SKM-1 treated with dmso at 0.1 percent for 144 hours (cell line): ENCODE measurements at regions not wholly inside any gene's neighbourhood (a gene's known extent, or its start where the extent isn't known, plus 50 kb on each side); places are given as distances from the start of the nearest gene placed in this dataset.
A peak's percentile ranks its signal among the peaks of the same experiment; 100 is the strongest.
"Not testable (repeated sequence)": the region's sequence is repeated elsewhere in the genome, so short reads cannot be mapped to it uniquely, and the experiment has no call there.

Experiments used
- DNase-seq: peaks from one replicate; lab custom pipeline; 2025; ENCODE audit not compliant: unreplicated experiment; lab: John Stamatoyannopoulos, UW

DNA sequence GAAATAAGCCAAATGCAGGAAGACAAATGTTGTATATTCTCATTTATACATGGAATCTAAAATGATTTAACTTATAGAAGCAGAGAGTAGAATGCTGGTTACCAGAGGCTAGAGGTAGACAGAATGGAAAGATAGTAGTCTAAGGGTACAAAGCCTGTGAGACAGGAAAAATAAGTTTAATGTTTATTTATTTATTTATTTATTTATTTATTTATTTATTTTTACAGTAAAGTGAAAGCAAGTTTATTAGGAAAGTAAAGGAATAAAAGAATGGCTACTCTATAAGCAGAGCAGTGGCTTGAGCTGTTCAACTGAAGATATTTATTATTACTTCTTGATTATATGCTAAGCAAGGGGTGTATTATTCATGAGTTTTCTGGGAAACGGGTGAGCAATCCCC, 203.2 kb downstream of the LAS1L start:
- no peak for DNase-seq

- no peak for DNase-seq
These were observed 234.3 kb downstream of the LAS1L start for GRCh38 chrX:65300104-65300809.

DNA sequence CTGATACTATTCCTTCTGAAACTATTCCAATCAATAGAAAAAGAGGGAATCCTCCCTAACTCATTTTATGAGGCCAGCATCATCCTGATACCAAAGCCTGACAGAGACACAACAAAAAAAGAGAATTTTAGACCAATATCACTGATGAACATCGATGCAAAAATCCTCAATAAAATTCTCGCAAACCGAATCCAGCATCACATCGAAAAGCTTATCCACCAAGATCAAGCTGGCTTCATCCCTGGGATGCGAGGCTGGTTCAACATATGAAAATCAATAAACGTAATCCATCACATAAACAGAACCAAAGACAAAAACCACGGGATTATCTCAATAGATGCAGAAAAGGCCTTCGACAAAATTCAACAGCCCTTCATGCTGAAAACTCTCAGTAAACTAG, 251.7 kb downstream of the LAS1L start:
- DNase-seq = not testable (repeated sequence)

GRCh38 chrX:65273152-65273551, 261.4 kb downstream of the LAS1L start:
- DNase-seq = no peak

DNA sequence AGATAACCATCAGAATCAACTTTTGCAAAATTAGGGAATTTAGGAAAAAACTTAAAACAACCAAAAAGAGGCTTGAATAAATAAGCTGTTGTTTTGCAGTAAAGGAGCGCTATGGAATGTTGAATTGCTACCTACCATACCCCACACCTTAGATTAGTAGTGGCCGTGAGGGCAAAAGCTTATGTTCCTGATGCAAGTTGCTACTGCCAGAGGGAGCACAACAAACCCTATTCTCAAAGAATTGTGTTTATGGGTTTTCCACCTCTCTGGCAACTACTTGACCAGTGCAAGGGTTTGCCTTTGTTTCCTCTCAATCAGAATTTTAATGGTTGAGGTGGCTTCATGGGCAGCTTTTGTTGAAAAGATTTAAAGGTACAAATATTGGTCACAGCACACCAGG, 268.1 kb downstream of the LAS1L start:
- no peak for DNase-seq

DNA sequence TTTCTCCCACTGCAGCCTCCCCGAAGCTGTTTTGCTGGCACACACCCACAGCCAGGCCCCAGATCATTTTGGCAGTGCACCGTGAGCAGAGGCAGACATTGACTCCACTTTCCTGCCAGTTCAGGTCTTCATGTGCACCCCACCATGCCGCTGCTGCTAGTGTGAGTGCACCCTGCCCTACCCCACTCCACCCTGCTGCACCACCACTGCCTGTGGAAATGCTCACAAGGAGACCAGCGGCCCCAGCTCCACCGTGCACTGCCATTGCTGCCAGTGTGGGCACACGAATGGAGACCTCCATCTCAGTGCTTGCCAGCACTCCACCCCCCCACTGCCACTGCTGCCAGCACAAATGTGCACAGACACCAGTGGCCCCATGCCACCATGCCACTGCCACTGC, 277.6 kb upstream of the ZC4H2 start:
- DNase-seq = no peak

DNA sequence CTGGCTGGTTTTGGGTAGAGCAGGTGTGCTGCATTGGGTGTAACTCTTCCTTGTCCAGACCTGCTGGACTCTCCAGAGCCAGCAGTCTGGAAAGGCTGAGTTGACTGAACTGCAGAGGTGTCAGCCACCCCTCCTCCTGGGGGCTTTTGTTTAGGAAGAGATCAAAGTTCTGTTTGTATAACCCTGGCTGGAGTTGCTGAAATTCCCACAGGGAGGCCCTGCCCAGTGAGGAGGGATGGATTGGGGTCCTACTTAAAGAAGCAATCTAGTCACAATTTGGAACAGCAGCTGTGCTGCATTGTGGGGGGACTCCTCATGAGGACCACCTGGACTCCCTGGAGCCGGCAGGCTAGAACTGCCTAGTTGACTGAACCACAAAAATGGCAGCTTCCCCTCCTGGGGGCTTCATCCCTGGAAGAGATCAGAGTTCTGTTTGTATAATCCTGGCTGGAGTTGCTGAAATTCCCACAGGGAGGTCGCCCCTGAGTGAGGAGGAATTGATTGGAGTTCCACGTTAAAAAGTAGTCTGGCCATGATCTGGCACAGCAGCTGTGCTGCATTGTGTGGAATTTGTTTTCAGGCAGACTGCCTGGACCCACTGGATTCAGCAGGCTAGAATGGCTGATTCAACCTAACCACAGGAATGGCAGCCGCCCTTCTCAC, 264.9 kb upstream of the ZC4H2 start:
- no peak for DNase-seq

- no peak for DNase-seq
These were observed 227.3 kb upstream of the ZC4H2 start for GRCh38 chrX:65203545-65203944.

GRCh38 chrX:65196758-65197360, 220.6 kb upstream of the ZC4H2 start:
- DNase-seq = no peak

DNA sequence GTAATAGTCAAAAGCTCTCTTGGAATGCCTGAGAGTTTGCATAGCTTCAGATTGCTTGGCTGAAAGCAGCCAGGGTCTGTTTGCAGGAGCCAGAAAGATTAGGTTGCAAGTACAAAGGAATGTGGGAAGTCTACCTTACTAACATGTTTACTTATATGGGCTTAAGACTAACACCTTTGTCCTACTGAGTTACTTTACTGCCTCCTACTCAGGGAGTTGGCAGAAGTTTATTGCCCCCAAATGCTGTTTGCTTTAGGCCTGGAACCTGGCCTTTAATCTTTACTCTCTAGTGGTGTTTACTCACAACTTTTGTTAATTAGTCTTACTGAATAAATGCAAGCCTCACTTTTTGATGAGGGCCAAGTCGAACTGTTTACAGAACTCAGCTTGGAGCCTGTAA, 219.4 kb upstream of the ZC4H2 start:
- DNase-seq = no peak

GRCh38 chrX:65194547-65194946, 218.3 kb upstream of the ZC4H2 start:
- DNase-seq = no peak

GRCh38 chrX:65163325-65163724, 187.1 kb upstream of the ZC4H2 start:
- not testable (repeated sequence) for DNase-seq

GRCh38 chrX:65148232-65148631, 172.0 kb upstream of the ZC4H2 start:
- no peak for DNase-seq

DNA sequence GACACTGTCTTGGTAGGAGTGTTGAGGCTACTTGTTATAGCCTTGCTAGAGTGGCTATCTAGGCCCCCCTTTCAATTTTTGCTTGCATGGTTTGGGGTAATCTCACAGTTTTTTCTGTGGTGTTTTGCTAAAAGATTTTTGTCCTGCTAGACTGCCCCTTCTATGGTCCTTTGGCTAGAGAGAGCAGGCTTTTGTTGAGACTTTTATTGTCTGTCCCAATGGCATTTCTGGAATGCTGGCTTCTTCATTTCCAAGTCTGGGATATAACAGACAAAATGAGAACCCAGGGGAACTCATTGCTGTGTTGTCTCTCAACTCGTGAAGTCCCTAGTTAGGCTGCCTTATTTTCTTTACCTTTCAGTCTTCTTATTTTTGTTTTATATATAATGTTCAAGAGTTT, 160.2 kb upstream of the ZC4H2 start:
- DNase-seq = no peak

DNA sequence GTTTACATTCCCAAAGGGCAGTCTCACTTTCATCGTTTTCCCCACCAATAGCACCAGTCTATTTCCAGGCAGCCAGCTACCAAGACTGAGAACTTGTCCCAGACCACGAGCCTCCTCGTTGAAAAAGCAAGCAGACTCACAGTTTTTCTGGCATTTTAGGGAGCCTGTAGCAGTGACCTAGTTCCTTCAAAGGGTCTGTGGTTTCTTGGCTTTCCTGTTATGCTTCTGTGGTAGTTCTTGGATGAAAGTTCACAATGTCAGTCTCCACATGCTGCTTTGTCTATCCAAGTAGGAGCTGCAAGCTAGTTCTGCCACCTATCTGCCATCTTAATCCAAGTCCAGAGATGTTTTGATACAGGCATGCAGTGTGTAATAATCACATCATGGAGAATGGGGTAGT, 151.6 kb upstream of the ZC4H2 start:
- no peak for DNase-seq

DNA sequence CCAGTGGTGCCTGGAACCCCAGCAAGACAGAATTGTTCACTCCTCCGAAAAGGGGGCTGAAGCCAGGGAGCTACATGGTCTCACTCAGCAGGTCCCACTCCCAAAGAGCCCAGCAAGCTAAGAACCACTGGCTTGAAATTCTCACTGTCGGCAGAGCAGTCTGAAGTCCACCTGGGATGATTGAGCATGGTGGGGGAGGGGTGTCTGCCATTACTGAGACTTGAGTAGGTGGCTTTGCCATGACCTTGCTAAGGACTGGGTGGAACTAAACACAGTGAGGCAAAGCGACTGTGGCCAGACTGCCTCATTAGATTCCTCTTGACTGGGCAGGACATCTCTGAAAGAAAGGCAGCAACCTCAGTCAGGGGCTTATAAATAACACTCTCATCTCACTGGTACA, 122.6 kb upstream of the ZC4H2 start:
- no peak for DNase-seq

GRCh38 chrX:65093658-65094057, 117.4 kb upstream of the ZC4H2 start:
- DNase-seq = no peak

DNA sequence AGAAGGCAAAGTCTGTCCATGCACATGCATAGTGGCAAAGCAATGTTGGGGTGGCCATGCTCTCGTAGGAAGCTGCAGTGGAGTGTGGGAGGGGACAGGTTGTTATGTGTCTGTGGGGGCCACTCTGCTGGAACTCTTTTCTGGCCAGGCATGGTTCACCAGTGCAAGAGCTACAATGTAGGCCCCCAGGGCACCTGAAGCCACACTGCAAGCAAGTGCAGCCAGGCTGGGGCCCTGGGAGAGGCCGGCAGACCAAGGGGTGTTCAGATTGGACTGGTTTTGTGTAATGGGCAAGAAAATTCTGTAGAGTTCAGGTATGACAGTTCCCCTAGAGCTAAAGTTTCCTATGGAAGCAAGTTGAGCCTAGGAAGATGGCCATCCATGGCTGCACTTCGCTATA, 97.0 kb upstream of the ZC4H2 start:
- DNase-seq = no peak

GRCh38 chrX:65072590-65072989, 96.3 kb upstream of the ZC4H2 start:
- DNase-seq = no peak

GRCh38 chrX:65058626-65059025, 82.4 kb upstream of the ZC4H2 start:
- DNase-seq = not testable (repeated sequence)

GRCh38 chrX:65045001-65045400, 68.8 kb upstream of the ZC4H2 start:
- DNase-seq = no peak

DNA sequence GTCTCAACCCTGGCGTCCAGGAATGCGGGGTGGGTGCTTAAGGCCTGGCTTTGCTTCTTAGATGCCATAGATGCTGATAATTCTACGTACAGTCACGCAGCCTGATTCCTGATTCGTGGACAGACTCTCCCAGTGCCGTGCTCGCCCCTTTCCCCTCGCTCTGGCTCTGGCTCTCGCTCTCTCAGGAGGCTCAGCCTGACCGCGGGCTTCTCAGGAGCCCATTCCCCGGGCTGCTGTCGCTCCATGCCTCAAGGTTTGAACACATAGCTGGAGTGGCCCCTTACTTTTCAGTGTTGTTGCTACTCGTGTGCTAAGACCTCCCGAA, 59.2 kb upstream of the ZC4H2 start:
- DNase-seq = peak; percentile 34
